ENCODE measurements at regions not wholly inside any gene's neighbourhood (a gene's known extent, or its start where the extent isn't known, plus 50 kb on each side); places are given as distances from the start of the nearest gene placed in this dataset.

- TF ChIP-seq POLR2AphosphoS5 (IDR thresholded peaks at IDR 0.05; ENCODE audit: low read depth, low read length) (no peak), TAF1 (IDR thresholded peaks at IDR 0.05; ENCODE audit: low read depth, low read length) (no peak), POLR2A (IDR thresholded peaks at IDR 0.05; ENCODE audit: low read depth, low read length) (no peak), POU2F2 (IDR thresholded peaks at IDR 0.05; ENCODE audit: low read depth, low read length) (no peak), SPI1 (IDR thresholded peaks at IDR 0.05; ENCODE audit: low read depth, low read length) (no peak), PAX5 (IDR thresholded peaks at IDR 0.05; ENCODE audit: insufficient read depth, low read length, severe bottlenecking) (no peak)
These were observed 203.0 kb upstream of the GPR26 start for GRCh38 chr10:123463181-123463580.
